GM12892 (cell line): ENCODE measurements at regions not wholly inside any gene's neighbourhood (a gene's known extent, or its start where the extent isn't known, plus 50 kb on each side); places are given as distances from the start of the nearest gene placed in this dataset.

ENCODE experiments used
- POLR2A ChIP-seq: IDR thresholded peaks from 2 replicates; pipeline ENCODE4 v1.6.1; 2011; ENCODE audit warnings: low read depth, low read length, control low read depth
- POLR2AphosphoS5 ChIP-seq: IDR thresholded peaks from 2 replicates; pipeline ENCODE4 v1.6.1; 2011; ENCODE audit warnings: low read depth, low read length, control low read depth

DNA sequence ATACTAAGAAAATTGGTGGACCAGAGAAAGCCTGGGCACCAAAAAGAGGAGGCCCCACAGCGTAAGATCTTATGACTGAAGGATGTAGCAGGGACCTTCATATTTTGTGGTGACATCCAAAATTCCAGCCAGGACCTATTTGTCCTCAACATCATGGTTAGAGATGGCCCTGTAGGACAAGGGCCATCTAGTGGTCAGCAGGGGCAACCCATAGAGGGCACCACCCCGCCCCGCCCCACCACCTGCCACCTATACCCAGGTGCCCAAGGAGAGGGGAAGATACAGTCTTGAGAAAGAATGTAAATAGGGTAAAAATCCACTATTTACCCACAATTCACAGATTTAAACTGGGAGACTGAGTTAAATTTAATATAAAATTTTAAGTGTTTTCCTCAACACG, 59.6 kb upstream of the TMEM163 start:
- TF ChIP-seq POLR2AphosphoS5 (no peak), POLR2A (no peak)
